HG03097 (cell line): ENCODE measurements at regions not wholly inside any gene's neighbourhood (a gene's known extent, or its start where the extent isn't known, plus 50 kb on each side); places are given as distances from the start of the nearest gene placed in this dataset.
"Not testable (repeated sequence)": the region's sequence is repeated elsewhere in the genome, so short reads cannot be mapped to it uniquely, and the experiment has no call there.

ENCODE experiments used
- ATAC-seq: cut with Tn5 transposase; IDR thresholded peaks from one replicate; pipeline ENCODE4 v1.9.1; 2021; ENCODE audit not compliant: unreplicated experiment, low FRiP score

DNA sequence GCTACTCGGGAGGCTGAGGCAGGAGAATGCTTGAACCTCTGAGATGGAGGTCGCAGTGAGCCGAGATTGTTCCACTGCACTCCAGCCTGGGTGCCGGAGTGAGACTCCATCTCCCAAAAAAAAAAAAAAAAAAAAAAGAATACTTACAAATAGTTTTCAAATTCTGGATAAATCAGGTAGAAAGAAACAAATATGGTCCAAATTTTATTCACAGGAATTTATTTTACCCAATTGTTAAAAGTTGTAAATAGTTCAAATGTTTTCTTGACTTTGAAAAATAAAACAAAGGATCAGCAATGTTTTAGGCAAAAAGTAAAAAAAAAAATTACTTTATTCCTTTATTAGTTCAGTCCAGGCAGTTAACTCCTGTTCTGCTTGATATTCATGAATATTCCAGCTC is 172.9 kb upstream of the NAMPT start:
- no peak for ATAC-seq

DNA sequence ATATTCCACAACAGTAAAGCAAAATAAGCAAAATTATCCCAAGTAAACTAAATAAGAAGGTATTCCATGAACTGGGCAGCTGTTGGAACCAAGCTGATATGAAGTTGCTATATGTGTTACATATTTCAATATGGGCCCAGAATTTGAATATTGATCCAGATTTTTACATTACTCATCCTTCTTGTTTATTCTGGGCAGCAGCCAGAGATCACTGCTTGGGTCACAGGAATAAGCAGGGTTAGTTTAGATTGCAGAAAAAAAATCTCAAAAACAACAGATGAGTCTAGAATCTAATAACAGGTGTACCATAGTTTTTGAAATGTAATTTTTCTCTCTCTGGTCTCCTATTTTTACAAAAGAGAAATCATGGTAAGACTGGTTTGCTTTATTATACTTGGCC is 171.5 kb upstream of the NAMPT start:
- ATAC-seq: no peak

DNA sequence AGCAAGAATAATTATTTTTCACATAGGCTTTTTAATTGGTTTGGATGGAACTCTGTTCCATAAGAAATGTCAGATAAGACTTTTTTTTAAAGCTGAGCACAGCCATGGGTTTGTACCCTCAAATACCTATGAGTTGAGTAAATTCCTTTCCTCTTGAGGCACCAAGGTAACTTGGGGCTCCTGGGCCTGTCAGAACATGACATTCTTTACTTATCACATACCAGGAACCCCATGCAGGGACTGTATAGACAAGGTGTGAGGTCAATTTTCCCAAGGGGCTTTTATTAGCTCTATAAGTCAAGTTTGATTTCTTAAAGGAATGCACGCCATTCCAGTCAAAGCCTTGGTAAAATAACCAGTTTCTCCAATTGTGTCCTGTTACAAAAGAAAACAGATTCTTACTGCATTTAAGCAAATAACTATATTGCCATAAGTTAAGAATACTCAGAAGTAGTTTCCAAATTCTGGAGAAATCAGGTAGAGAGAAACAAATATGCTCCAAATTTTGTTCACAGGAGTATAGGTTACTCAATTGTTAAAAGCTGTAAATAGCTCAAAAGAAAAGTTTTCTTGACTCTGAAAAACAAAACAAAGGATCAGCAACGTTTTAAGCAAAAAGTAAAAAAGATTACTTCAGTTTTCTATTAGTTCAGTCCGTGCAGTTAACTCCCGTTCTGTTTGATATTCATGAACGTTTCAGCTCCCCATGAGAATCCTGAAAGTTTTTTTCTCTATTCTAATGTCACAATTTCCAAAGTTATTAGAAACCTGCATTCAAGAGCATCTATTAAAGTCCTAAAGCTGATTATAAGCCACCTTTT is 167.5 kb upstream of the NAMPT start:
- ATAC-seq: no peak

DNA sequence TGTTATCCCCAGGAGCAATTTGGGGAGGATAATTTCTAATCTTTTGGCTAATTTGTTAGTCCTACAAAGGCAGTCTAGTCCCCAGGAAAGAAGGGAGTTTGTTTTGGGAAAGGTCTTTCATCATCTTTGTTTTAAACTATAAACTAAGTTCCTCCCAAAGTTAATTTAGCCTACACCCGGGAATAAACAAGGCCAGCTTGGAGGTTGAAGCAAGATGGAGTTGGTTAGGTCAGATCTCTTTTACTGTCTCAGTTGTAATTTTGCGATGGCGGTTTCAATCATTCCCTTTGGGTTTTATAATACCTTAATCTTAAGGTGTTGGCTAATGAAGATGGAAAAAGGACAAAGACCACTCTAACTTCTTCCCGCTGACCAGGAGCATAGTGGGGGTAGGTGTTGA is 166.4 kb upstream of the NAMPT start:
- no peak for ATAC-seq

DNA sequence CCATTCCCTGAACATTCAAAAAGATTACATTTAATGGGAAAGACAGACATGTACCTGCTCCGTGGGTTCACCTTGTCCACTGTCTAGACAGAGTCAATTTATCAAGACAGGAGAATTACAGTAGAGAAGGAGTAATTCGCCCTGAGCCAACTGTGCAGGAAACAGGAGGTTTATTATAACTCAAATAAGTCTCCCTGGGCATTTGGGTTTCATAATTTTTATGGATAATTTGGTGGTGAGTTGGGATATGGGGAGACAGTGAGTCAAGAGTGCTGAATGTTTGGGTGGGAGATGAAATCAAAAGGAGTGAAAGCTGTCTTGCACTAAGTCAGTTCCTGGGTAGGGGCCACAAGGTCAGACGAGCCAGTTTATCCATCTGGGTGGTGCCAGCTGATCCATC is 165.9 kb upstream of the NAMPT start:
- no peak for ATAC-seq

DNA sequence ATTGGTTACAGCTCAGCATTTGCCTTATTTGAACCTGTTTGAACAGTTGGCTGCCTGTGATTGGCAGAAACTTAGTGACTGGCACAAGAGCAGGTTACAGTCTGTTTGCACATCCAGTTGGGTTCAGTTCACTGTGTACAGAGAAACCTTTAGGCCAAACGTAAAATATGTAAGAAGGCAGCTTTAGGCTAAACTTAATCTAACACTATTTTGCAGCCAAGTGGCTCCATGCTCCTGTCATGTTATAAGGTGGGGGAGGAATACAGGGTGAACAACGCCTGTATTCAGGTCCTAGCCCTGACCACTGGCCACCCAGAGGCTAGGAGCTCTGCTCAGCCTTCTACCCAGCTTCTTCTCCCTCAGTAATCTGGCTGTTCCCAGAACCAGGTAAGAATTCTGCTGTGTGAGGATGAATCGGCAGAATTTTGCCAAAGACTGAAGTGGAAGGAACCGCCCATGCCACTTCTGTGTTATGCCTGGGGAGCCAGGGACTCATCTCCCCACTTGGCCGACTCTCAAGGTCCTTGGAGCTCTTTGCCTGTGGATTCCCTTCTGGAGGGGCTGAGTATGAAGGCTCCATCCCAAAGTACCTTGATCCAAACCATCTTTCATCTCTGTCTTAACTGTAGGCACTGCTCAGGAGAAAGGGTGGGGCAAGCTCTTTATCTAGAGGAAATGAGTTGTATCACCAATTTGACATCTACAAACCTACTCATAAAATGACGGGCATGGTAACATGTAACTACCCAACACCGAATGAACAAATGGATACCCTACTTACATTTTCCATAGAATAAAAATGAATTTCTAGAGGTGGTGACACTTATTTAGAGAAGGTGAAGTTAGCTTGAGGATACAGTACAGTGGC is 164.4 kb upstream of the NAMPT start:
- no peak for ATAC-seq

DNA sequence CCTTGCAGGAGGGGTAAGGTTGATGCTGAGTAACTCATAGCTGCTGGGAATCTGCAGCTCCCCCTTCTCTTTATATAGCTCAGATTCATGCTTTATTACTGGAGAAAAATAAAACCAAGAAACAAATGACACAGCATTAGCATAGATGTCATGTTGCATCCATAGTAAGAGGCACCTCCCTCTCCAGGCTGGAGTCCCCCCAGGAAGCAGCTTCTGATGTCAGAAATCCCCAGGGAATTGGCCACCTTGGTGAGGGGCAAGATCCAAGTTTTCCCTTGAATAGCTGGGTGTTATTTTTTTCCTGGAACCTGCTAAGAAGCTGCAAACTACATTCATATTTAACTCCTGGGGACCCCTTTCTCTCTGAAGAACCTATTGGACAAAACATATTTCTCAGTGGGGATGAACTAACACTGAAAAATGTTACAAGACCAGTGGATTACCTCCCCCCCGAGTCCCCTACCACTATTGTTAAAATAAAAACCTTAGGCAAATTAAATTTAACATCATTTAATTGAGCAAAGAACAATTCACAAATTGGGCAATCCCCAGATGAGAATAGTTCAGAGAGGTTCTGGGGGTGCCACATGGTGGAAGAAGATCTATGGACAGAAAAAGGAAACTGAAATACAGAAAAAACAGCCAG is 163.7 kb upstream of the NAMPT start:
- no peak for ATAC-seq

DNA sequence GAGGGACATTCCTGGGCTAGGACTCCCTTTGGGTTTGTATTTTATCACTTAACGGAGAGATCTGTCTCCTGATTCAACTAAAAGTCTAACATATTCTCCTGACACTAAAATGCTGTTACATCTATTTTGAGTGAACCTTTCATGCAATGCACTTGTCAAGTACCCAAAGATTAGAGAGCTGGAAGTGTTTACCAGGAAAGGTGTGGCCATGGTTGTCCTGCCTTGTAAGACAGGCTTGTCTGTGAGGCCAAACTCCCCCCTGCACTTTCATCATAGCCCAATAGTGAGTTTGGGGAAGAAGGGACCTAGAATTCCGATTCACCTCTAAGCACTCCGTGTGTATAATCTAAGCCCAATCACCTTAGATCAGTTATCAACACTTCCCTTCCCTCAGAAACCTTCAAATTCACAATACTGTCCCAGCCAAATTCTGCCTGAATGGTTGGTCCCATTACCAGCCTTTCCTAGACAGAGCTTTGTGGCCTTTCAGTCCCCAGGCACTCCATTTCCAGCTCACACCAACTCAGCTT is 162.6 kb upstream of the NAMPT start:
- no peak for ATAC-seq

DNA sequence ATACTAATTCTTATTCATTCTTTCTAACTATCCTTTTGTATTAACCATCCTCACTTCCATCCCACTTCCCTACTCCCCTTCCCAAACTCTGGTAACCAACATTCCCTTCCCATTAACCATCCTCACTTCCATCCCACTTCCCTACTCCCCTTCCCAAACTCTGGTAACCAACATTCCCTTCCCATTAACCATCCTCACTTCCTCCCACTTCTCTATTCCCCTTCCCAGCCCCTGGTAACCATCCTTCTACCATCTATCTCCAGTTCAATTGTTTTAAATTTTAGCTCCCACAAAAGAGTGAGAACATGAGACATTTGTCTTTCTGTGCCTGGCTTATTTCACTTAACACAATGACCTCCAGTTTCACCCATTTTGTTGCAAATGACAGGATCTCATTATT is 160.6 kb upstream of the NAMPT start:
- not testable (repeated sequence) for ATAC-seq

DNA sequence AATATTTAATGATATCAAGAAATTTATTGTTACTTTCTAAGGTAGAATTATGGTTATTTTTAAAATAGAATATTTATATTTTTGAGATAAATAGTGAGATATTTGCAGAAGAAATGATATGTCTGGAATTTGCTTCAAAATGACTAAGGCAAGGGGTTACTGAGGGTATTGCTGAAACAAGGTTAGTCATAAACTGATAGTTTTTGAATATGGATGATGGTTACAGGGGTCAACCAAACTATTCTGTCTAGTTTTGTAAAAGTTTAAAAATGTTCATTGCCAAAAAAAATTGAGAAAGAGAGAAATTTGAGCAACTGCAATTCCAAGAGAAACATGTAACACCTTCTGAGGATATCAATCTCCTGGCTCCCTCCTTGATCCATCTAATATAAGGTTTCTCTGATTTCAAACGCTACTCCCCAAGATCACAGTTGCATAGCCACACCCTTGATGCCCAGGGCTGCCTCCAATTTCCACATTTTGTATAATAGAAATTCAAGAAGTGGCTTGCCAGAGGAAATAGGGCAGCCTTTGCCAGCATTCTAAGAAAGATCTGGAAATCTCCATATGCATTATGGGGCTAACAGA is 159.4 kb upstream of the NAMPT start:
- ATAC-seq: no peak

DNA sequence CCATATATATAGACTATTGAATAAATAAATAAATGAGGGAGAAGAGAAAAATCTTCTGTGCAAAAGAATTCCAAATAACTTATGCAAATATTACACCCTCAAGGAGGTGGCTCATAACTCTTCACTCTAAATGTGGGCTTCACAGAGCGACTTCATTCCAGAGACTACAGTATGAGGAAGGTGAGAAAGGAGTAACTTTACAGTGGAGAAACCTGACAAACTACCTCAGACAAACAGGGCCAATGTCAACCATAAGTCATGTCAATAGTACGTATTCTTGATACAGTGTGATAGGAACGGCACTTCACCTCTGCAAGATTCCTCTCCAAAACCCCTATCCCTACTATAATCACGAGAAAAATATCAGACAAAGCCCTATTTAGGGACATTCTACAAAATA is 158.4 kb upstream of the NAMPT start:
- no peak for ATAC-seq

DNA sequence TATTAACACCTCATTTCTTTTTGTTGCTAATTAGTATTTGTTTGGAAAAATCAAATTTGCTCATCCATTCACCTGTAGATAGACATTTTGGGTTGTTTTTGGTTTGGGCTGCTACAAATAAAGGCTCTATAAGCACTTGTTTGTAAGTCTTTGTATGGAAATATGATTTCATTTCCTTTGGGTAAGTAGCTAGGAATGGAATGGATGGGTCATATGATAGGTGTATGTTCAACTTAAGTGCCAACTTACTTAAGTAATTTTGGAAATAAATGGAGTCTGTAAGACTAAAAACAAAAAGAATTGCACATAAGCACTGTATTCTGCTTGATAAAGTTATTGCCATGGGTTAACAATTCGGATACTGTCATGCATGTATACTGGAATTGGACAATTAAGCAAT is 157.7 kb upstream of the NAMPT start:
- no peak for ATAC-seq

DNA sequence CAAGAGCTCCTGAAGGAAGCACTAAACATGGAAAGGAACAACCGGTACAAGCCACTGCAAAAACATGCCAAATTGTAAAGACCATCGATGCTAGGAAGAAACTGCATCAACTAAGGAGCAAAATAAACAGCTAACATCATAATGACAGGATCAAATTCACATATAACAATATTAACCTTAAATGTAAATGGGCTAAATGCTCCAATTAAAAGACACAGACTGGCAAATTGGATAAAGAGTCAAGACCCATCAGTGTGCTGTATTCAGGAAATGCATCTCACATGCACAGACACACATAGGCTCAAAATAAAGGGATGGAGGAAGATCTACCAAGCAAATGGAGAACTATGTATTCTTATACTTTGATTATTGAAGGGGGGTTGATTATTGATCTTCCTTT is 156.6 kb upstream of the NAMPT start:
- ATAC-seq: not testable (repeated sequence)

DNA sequence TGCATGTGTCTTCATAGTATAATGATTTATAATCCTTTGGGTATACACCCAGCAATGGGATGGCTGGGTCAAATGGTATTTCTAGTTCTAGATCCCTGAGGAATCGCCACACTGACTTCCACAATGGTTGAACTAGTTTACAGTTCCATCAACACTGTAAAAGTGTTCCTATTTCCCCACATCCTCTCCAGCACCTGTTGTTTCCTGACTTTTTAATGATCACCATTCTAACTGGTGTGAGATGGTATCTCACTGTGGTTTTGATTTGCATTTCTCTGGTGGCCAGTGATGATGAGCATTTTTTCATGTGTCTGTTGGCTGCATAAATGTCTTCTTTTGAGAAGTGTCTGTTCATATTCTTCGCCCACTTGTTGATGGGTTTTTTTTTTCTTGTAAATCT is 152.2 kb upstream of the NAMPT start:
- ATAC-seq: not testable (repeated sequence)

DNA sequence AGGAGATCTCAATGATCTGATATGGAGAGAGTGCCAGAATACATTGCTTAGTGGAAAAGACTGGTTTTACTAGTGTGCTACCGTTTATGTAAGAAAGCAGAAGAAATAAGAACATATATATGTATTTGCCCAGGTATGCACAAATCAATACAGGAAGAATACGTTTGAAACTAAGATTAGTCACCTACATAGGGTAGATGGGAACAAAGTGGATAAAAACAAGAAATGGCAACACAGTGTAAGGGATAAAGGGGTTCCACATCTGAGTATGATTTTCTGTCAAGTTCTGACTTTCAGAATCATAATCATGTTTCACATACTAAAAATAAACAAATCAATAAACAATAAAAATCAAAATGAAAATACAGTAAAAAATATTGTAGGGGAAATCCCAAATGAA is 148.6 kb upstream of the NAMPT start:
- no peak for ATAC-seq

DNA sequence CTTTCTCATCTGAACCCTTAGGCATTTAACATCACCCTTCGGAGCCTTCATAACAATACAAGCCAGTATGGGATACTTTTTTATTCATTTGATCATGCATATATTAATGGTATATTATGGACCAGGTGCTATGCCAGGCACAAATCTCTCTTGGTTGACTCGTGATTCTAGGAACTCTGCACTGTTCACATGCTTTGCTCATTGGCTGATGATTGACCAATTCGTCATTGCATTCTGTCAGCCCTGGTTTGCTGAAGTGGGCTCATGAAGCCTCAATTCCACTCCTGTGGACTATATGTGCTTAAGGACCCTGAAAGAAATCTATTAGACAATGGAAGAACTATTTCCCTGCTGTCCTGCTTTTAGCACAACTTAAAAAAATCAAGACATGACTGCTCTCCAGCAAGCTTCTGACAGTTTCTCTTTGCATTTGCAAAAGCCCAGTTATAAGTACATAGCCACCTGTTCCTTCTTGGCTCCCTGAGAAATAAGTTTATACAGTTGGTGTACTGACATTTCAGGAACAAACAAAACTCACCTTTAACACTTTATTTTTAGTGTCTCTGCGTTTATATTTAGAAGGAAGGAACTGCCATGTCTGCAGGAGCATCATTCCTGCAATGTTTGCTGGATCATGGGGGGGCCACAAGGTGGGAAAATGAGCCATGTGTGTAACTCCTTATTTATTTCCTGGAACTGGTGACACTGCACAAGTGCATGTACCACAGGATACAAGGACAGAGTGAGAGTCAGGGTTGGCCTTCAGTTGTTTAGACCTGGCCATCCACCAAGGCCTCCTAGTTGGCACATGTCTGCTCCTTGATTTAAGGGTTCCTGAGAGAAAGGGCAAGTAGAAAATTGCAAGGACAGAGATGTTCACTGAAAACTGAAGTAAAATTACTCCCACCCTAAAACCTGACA is 146.0 kb upstream of the NAMPT start:
- ATAC-seq: no peak

DNA sequence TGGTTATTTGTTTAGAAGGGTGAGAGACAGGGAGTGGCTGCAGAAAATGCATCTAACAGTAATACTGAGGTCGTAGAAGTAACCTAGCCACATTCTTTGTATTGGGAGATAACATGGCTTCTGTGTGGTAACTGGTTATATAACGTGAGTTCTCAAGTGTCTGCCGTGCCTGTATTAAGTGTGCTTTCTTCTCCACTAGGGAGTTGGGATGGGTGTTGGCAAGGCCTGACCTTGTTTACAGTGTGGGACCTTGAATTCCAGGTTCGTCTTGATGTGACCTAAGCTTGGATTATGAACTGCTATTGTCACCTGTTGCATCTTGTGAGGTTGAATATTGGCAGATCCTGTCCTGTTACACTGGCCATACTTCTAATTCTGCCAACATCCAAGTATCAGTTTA is 145.3 kb upstream of the NAMPT start:
- ATAC-seq: no peak

DNA sequence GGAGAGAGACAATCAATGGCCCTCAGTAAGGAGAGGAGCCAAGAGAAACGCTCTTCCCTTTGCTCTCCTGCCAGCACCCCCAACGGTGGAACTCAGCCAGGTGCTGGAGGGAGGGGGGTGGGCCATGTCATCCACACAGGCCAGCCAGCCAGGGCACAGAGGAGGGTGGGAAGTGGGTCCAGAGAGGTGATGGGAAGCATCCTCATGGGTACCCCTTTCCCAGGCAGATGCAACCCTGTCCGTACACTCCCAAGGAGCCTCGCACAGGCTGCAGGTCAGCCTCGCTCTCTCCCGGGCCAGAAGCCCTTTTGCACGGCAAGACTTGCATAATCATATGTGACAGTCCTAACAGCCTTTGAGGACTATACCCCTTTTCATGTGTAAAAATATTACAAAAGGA is 142.0 kb upstream of the NAMPT start:
- ATAC-seq: no peak

DNA sequence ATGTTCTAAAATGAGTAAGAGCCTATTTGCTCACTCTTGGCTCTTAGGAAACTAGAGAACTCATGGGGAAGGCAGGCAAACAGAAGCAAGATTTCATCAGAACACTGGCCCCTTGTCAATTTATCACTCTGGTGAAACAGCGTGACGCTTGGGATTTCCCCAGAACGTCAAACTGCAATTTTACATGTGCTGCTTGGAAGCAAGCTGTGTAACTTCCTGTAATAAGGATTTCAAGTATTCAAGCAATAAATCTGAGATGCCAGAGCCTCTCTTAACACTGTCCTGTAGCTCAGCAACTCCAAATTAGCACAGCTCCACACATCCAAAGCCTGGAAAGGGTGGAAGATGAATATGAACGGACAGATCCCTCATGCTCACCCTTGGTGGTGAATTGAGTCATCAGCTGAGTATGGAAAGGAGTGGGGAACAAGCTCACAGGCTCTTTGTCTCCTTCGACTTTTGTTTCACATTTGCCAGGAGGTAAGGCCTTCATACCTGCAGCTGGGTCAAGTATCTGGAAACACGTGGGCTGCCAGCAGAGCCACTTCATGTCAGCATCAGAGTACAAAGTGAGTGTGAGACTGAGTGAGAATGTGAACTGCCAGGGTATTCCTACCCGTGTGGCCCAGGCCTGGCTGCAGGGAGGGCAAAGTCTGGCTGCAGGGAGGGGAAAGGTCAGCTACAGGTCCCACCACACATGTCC is 140.4 kb upstream of the NAMPT start:
- ATAC-seq: peak; percentile 73
